HepG2 (cell line): ENCODE measurements at regions not wholly inside any gene's neighbourhood (a gene's known extent, or its start where the extent isn't known, plus 50 kb on each side); places are given as distances from the start of the nearest gene placed in this dataset.

ENCODE experiments used
- ATAC-seq: fragments of 200-7000 bp; cut with Tn5 transposase; 3 replicates; pipeline ENCODE4 v1.9.1; 2020; ENCODE audit warnings: mild to moderate bottlenecking, moderate library complexity
- BruUV-seq: library from RNA; stranded (reverse); fragments of 400-500 nt; replicated peaks from 2 replicates; lab custom pipeline; 2021; lab: Mats Ljungman, UMichigan
- CTCF ChIA-PET: fragments of 300-600 bp; formaldehyde crosslinking; extraction: SDS; loops from one replicate; lab custom pipeline; 2021; ENCODE audit warnings: low total read pairs, inconsistent platforms, low intra/inter-chr PET ratio; lab: Yijun Ruan, JAX
- POLR2A ChIA-PET: fragments of 350-600 bp; sonication (Branson Sonifier 250); formaldehyde crosslinking; loops from one replicate; lab custom pipeline; 2020; ENCODE audit warnings: antibody characterized with exemption, inconsistent platforms; lab: Yijun Ruan, JAX
- DNase-seq: peaks from one replicate; pipeline ENCODE4 v3.0.0-alpha.2; 2015; ENCODE audit warnings: low spot score
- FAIRE-seq: peaks from 3 replicates; lab custom pipeline; 2011; peaks lifted over from hg19 to GRCh38; lab: Jason Lieb, UNC
- H2AFZ ChIP-seq: one replicate; pipeline ENCODE4 v1.6.1; 2011; ENCODE audit warnings: low read length, inconsistent platforms
- H3K27ac ChIP-seq: fragments of 300-600 bp; 3 replicates; pipeline ENCODE4 v1.8.0; 2011; ENCODE audit warnings: mixed run types, mild to moderate bottlenecking, mixed read lengths, low read length, inconsistent platforms; ENCODE audit not compliant: insufficient read depth; ENCODE audit errors: extremely low read length
- H3K27me3 ChIP-seq, 2 experiments: fragments of 200-600 bp in 1 of 2; 2 replicates in 1 of 2; 3 replicates in 1 of 2; pipeline versions ENCODE4 v1.6.0 to v1.8.0; 2011; ENCODE audit warnings: low read length in 2 of 2, mild to moderate bottlenecking in 2 of 2, moderate library complexity in 2 of 2, inconsistent platforms in 1 of 2; ENCODE audit not compliant: insufficient read depth in 2 of 2, control insufficient read depth in 1 of 2
- H3K36me3 ChIP-seq, 2 experiments: fragments of 200-600 bp in 1 of 2; replicated peaks in 1 of 2; 2 replicates in 1 of 2; 3 replicates in 1 of 2; pipeline versions ENCODE4 v1.5.1 to v1.8.0; 2011; ENCODE audit warnings: low read length in 2 of 2, inconsistent platforms in 1 of 2; ENCODE audit not compliant: insufficient read depth in 2 of 2, control insufficient read depth in 1 of 2
- H3K4me1 ChIP-seq: 2 replicates; pipeline ENCODE4 v1.5.1; 2012; ENCODE audit warnings: low read length, inconsistent platforms; ENCODE audit not compliant: insufficient read depth
- H3K4me2 ChIP-seq: 2 replicates; pipeline ENCODE4 v1.6.0; 2011; ENCODE audit warnings: low read depth, low read length, inconsistent platforms
- H3K4me3 ChIP-seq, 3 experiments: fragments of 200-600 bp in 1 of 3; sonication (generic), shearing (Covaris generic) in 1 of 3; replicated peaks in 1 of 3; 2 replicates each; pipeline ENCODE4 v1.5.1; 2011 to 2016; ENCODE audit warnings: low read length in 3 of 3, inconsistent platforms in 2 of 3, low read depth in 2 of 3, mild to moderate bottlenecking in 2 of 3, control low read depth in 1 of 3, mixed read lengths in 1 of 3; ENCODE audit not compliant: insufficient read depth in 1 of 3
- H3K79me2 ChIP-seq: one replicate; pipeline ENCODE4 v1.6.1; 2011; ENCODE audit warnings: low read length, inconsistent platforms; ENCODE audit not compliant: insufficient read depth
- H3K9ac ChIP-seq: 2 replicates; pipeline ENCODE4 v1.6.0; 2011; ENCODE audit warnings: mild to moderate bottlenecking, low read depth, low read length, inconsistent platforms; ENCODE audit not compliant: insufficient read depth
- H3K9me3 ChIP-seq: 2 replicates; pipeline ENCODE4 v1.5.1; 2012; ENCODE audit warnings: mild to moderate bottlenecking, low read length
- H4K20me1 ChIP-seq: 2 replicates; pipeline ENCODE4 v1.6.0; 2011; ENCODE audit warnings: inconsistent platforms, mild to moderate bottlenecking, low read length, moderate library complexity; ENCODE audit not compliant: insufficient read depth
- ZNF562 ChIP-seq: sonication (generic); formaldehyde crosslinking; IDR thresholded peaks from 2 replicates; pipeline ENCODE4 v1.8.0; 2022; ENCODE audit warnings: missing genetic modification reagents, borderline replicate concordance
- ZNF883 ChIP-seq: sonication (generic); formaldehyde crosslinking; IDR thresholded peaks from 2 replicates; pipeline ENCODE4 v1.5.1; 2020; ENCODE audit warnings: mild to moderate bottlenecking, missing genetic modification reagents; ENCODE audit errors: not compliant biosample characterization
- WGBS: methylation state at CpG from one replicate; pipeline ENCODE4 v1.1.6; 2017; ENCODE audit warnings: low lambda C conversion rate; 5-methylcytosine and 5-hydroxymethylcytosine counted together
- in situ Hi-C: cut with HindIII; loops from 2 replicates; pipeline ENCODE4 v1.10.0; 2017; ENCODE audit warnings: low pct_unique_long_range_greater_than_20kb; ENCODE audit not compliant: extremely low pct_ligation_motif_present
- intact Hi-C: fragments of 100-400 bp; cut with micrococcal nuclease; formaldehyde crosslinking; loops from one replicate; pipeline ENCODE4 v1.10.0; 2022; ENCODE audit not compliant: unreplicated experiment
- TF ChIP-seq, protein P1 (sequence below): sonication (generic); formaldehyde crosslinking; conservative IDR thresholded peaks from 2 replicates; pipeline ENCODE4 v1.8.0; 2022; ENCODE audit warnings: low read depth, missing genetic modification reagents
- TF ChIP-seq, protein P2 (sequence below): sonication (generic); formaldehyde crosslinking; IDR thresholded peaks from 2 replicates; pipeline ENCODE4 v1.4.0; 2020; ENCODE audit warnings: mild to moderate bottlenecking, missing genetic modification reagents, borderline replicate concordance

DNA sequence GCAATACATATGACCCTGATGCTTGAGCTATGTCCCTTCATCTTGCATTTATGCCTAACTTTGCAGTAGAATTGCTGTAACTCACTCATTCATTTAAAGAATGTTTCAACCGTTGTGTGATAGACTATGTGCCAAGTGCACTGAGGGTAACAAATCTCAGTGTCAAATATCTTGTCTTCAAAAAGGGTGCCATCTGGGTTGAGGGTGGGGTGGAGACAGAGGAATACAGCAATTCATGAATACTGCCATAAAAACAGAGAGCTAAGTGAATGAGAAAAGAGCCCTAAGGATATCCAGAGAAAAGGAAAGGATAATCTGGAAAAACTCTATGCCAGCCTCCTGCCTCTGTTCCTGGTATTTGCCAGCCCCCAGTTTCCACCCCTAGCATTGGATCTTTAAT lies 1534.4 kb upstream of the PIK3C3 start:
- Histone ChIP-seq H3K36me3 (no peaks in the 10 kb centered on the region), H3K4me3 (no peak overlapping the region), H2AFZ (no peak overlapping the region), H3K4me1 (no peaks in the 10 kb centered on the region), H4K20me1 (no peaks in the 10 kb centered on the region), H3K79me2 (no peaks in the 10 kb centered on the region), H3K9ac (no peak overlapping the region), H3K27ac (no peak overlapping the region), H3K27me3 (no peaks in the 10 kb centered on the region), H3K4me2 (no peak overlapping the region), H3K9me3 (no peaks in the 10 kb centered on the region)
- ATAC-seq (no peak), FAIRE-seq (no peak), DNase-seq (no peak)
- in situ Hi-C loops = no loop called here
- TF ChIP-seq, protein P1, sequence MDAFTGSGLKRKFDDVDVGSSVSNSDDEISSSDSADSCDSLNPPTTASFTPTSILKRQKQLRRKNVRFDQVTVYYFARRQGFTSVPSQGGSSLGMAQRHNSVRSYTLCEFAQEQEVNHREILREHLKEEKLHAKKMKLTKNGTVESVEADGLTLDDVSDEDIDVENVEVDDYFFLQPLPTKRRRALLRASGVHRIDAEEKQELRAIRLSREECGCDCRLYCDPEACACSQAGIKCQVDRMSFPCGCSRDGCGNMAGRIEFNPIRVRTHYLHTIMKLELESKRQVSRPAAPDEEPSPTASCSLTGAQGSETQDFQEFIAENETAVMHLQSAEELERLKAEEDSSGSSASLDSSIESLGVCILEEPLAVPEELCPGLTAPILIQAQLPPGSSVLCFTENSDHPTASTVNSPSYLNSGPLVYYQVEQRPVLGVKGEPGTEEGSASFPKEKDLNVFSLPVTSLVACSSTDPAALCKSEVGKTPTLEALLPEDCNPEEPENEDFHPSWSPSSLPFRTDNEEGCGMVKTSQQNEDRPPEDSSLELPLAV (CRISPR knock-in tag) = no peak
- TF ChIP-seq, protein P2, sequence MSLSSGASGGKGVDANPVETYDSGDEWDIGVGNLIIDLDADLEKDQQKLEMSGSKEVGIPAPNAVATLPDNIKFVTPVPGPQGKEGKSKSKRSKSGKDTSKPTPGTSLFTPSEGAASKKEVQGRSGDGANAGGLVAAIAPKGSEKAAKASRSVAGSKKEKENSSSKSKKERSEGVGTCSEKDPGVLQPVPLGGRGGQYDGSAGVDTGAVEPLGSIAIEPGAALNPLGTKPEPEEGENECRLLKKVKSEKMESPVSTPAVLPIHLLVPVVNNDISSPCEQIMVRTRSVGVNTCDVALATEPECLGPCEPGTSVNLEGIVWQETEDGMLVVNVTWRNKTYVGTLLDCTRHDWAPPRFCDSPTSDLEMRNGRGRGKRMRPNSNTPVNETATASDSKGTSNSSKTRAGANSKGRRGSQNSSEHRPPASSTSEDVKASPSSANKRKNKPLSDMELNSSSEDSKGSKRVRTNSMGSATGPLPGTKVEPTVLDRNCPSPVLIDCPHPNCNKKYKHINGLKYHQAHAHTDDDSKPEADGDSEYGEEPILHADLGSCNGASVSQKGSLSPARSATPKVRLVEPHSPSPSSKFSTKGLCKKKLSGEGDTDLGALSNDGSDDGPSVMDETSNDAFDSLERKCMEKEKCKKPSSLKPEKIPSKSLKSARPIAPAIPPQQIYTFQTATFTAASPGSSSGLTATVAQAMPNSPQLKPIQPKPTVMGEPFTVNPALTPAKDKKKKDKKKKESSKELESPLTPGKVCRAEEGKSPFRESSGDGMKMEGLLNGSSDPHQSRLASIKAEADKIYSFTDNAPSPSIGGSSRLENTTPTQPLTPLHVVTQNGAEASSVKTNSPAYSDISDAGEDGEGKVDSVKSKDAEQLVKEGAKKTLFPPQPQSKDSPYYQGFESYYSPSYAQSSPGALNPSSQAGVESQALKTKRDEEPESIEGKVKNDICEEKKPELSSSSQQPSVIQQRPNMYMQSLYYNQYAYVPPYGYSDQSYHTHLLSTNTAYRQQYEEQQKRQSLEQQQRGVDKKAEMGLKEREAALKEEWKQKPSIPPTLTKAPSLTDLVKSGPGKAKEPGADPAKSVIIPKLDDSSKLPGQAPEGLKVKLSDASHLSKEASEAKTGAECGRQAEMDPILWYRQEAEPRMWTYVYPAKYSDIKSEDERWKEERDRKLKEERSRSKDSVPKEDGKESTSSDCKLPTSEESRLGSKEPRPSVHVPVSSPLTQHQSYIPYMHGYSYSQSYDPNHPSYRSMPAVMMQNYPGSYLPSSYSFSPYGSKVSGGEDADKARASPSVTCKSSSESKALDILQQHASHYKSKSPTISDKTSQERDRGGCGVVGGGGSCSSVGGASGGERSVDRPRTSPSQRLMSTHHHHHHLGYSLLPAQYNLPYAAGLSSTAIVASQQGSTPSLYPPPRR (CRISPR knock-in tag) = no peak
- no peak for TF ChIP-seq ZNF883 (CRISPR knock-in tag)
- TF ChIP-seq ZNF562 (CRISPR knock-in tag) = no peak
- CTCF ChIA-PET = no interaction called here
- no TSS peak for BruUV-seq
- POLR2A ChIA-PET = no interaction called here
- intact Hi-C loops = no loop called here
- 0% methylated on average over 1 of the region's 1 CpG for WGBS
